GM10248 (cell line): ENCODE measurements at regions not wholly inside any gene's neighbourhood (a gene's known extent, or its start where the extent isn't known, plus 50 kb on each side); places are given as distances from the start of the nearest gene placed in this dataset.

ENCODE experiments used
- CTCF ChIA-PET: fragments of 300-600 bp; sonication (Branson Sonifier 250); formaldehyde crosslinking; extraction: SDS; loops from one replicate; lab custom pipeline; 2021; ENCODE audit warnings: antibody characterized with exemption; lab: Yijun Ruan, JAX
- POLR2A ChIA-PET: fragments of 350-650 bp; sonication (Branson Sonifier 250); formaldehyde crosslinking; extraction: SDS; loops from one replicate; lab custom pipeline; 2020; ENCODE audit warnings: antibody characterized with exemption; lab: Yijun Ruan, JAX
- DNase-seq: peaks from one replicate; pipeline ENCODE4 v3.0.0; 2012; ENCODE audit errors: extremely low spot score
- CTCF ChIP-seq: IDR thresholded peaks from 2 replicates; pipeline ENCODE4 v1.5.1; 2012; ENCODE audit warnings: mild to moderate bottlenecking, low read depth; ENCODE audit errors: extremely low read depth, missing control alignments, control extremely low read depth

GRCh38 chr6:67047996-67048395 is 1341.0 kb upstream of the EYS start:
- ChIA-PET CTCF (no interaction called here), POLR2A (no interaction called here)
- no peak for DNase-seq
- no peak for TF ChIP-seq CTCF

GRCh38 chr6:67045076-67045475 is 1338.0 kb upstream of the EYS start:
- POLR2A ChIA-PET: no interaction called here
- DNase-seq: no peak
- CTCF ChIA-PET: no interaction called here
- no peak for TF ChIP-seq CTCF

GRCh38 chr6:67031451-67031850 is 1324.4 kb upstream of the EYS start:
- CTCF ChIA-PET: interaction anchor here (1.8 kb wide), 1 partner anchor 43 kb away, joined by 3 read pairs; no protein-coding TSS in a partner anchor
- TF ChIP-seq CTCF: no peak
- DNase-seq: no peak
- POLR2A ChIA-PET: no interaction called here

- no peak for DNase-seq
- POLR2A ChIA-PET: no interaction called here
- no peak for TF ChIP-seq CTCF
- CTCF ChIA-PET: interaction anchor here (1.8 kb wide), 1 partner anchor 44 kb away, joined by 3 read pairs; no protein-coding TSS in a partner anchor
Observed at GRCh38 chr6:67030861-67031260, 1323.8 kb upstream of the EYS start.

- ChIA-PET POLR2A (no interaction called here), CTCF (no interaction called here)
- DNase-seq: no peak
- TF ChIP-seq CTCF: no peak
Observed at GRCh38 chr6:67016921-67017460, 1310.0 kb upstream of the EYS start.

- TF ChIP-seq CTCF: no peak
- DNase-seq: no peak
- POLR2A ChIA-PET: no interaction called here
- CTCF ChIA-PET: no interaction called here
Observed at GRCh38 chr6:67011441-67011840, 1304.4 kb upstream of the EYS start.

- CTCF ChIA-PET: no interaction called here
- DNase-seq: no peak
Observed at GRCh38 chr6:67009818-67010217, 1302.8 kb upstream of the EYS start.

More at GRCh38 chr6:67009818-67010217, 1302.8 kb upstream of the EYS start:
- no peak for TF ChIP-seq CTCF
- POLR2A ChIA-PET: no interaction called here
